Glutamatergic neuron (in vitro differentiated cells): ENCODE measurements at regions not wholly inside any gene's neighbourhood (a gene's known extent, or its start where the extent isn't known, plus 50 kb on each side); places are given as distances from the start of the nearest gene placed in this dataset.
"Not testable (repeated sequence)": the region's sequence is repeated elsewhere in the genome, so short reads cannot be mapped to it uniquely, and the experiment has no call there.

Experiments
- DNase-seq: peaks from one replicate; pipeline ENCODE4 v3.0.0; 2022
- H3K27ac Mint-ChIP-seq: one replicate; pipeline ENCODE4 v1.8.0; 2020; ENCODE audit warnings: mild to moderate bottlenecking, mixed read lengths, inconsistent platforms; ENCODE audit not compliant: unreplicated experiment
- H3K27me3 Mint-ChIP-seq: one replicate; pipeline ENCODE4 v1.8.0; 2020; ENCODE audit warnings: mild to moderate bottlenecking, moderate library complexity, mixed read lengths, inconsistent platforms; ENCODE audit not compliant: unreplicated experiment
- H3K36me3 Mint-ChIP-seq: one replicate; pipeline ENCODE4 v1.8.0; 2020; ENCODE audit warnings: mild to moderate bottlenecking, mixed read lengths, inconsistent platforms; ENCODE audit not compliant: unreplicated experiment
- H3K4me1 Mint-ChIP-seq: one replicate; pipeline ENCODE4 v1.8.0; 2020; ENCODE audit warnings: mild to moderate bottlenecking, low read depth, mixed read lengths, inconsistent platforms; ENCODE audit not compliant: unreplicated experiment
- H3K4me3 Mint-ChIP-seq: one replicate; pipeline ENCODE4 v1.8.0; 2020; ENCODE audit warnings: mild to moderate bottlenecking, mixed read lengths, inconsistent platforms; ENCODE audit not compliant: unreplicated experiment
- H3K9me3 Mint-ChIP-seq: one replicate; pipeline ENCODE4 v1.8.0; 2020; ENCODE audit warnings: mild to moderate bottlenecking, moderate library complexity, mixed read lengths, inconsistent platforms; ENCODE audit not compliant: unreplicated experiment
- CTCF ChIP-seq: fragments of 200-600 bp; sonication (generic); IDR thresholded peaks from one replicate; pipeline ENCODE4 v1.5.0; 2021; ENCODE audit not compliant: partially characterized antibody, unreplicated experiment

DNA sequence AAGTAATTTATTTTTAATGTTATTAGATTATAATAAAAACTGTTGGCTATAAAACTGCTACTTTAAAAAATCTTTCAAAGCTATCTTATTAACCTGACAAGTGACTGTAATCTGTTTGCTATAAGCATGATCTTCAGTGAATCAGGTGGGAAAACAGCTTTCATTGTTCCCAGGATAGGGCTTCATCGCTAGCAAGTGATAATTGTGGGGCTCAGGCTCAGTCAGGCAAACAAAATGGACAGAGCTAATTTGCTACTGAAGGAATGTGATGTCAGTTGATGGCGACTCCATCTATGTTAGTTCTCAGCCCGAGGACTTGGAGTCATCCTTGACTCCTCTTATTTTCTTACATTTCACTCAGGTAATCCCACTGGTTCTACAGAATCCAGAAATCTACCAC lies 125.0 kb downstream of the RASSF10 start:
- H3K4me1 Mint-ChIP-seq, result peaks cover 5% of the 10 kb centered on the region
- H3K36me3 Mint-ChIP-seq, result no peaks in the 10 kb centered on the region
- H3K9me3 Mint-ChIP-seq, result peaks cover 3% of the 10 kb centered on the region
- H3K4me3 Mint-ChIP-seq, result no peak overlapping the region
- no peak for TF ChIP-seq CTCF
- H3K27ac Mint-ChIP-seq, result no peak overlapping the region
- DNase-seq, result no peak
- no peaks in the 10 kb centered on the region for H3K27me3 Mint-ChIP-seq

DNA sequence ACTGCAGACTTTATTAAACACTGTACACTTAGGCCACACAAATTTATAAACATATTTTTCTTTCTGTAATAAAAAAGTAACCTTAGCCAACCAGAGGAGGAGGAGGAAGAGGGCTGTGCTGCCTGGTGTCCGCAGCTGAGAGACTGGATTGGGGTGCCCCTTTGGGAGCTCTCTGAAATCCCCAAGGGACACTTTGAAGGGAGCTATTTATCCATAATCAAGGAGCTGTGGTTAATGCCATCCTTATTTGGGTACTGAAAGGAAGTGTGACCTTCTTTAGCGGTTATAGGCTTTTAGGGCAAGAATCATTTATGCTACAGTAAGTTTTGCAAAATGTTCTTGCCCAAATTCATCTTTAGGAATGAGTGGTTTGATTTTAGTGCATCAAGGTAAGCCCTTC lies 125.8 kb downstream of the RASSF10 start:
- no peaks in the 10 kb centered on the region for H3K27me3 Mint-ChIP-seq
- H3K36me3 Mint-ChIP-seq, result no peaks in the 10 kb centered on the region
- peaks cover 5% of the 10 kb centered on the region for H3K4me1 Mint-ChIP-seq
- H3K4me3 Mint-ChIP-seq, result no peak overlapping the region
- peaks cover 3% of the 10 kb centered on the region for H3K9me3 Mint-ChIP-seq
- no peak for TF ChIP-seq CTCF
- no peak overlapping the region for H3K27ac Mint-ChIP-seq
- no peak for DNase-seq

DNA sequence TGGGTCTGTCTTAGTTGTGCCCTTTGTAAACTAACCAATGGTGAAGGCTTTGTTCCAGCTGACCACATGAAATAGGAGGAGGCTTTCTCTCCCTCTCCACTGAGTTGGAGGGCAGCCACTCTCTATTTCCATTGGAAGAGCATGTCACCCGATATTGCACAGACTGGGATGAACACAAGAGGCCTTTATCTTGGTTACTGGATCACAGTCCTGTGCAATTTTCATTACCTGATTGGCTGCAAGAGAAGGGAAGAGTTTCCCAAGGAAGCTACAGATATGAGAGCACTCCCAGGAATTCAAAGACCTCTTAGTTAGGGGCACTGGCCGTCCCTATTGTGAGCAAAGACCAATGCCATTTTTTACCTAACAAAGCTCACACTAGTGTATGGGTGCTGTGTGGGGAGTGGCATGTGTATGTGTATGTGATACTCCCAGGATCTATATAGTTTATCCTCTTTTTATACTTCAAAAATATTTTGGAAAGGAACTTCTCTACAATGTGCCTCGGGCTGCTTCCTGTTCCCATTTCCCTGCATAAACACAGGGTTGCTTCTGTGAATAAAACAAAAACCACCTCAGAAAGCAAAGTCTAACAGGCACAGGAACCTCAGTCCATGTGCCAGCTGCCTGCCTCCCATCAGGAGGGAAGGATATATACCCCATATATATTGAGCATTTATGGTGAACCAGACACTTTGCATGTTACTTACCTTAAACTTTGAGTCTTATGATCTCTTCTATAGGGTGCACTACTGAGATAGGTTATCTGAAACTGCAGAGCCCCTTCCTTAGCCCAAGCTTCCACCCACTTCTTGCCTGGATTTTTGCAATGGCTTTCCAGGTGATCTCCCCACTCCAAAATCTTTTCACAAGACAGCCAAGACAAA lies 126.5 kb downstream of the RASSF10 start:
- DNase-seq, result no peak
- Mint-ChIP-seq H3K36me3 (no peaks in the 10 kb centered on the region), H3K4me3 (no peak overlapping the region), H3K27me3 (no peaks in the 10 kb centered on the region), H3K27ac (no peak overlapping the region), H3K4me1 (peaks cover 5% of the 10 kb centered on the region), H3K9me3 (peaks cover 3% of the 10 kb centered on the region)
- no peak for TF ChIP-seq CTCF

- Mint-ChIP-seq H3K4me3 (no peak overlapping the region), H3K4me1 (peaks cover 5% of the 10 kb centered on the region), H3K27me3 (no peaks in the 10 kb centered on the region), H3K36me3 (no peaks in the 10 kb centered on the region), H3K27ac (no peak overlapping the region), H3K9me3 (peaks cover 1% of the 10 kb centered on the region)
- no peak for DNase-seq
- no peak for TF ChIP-seq CTCF
Observed at GRCh38 chr11:13136272-13136596, 127.1 kb downstream of the RASSF10 start.

DNA sequence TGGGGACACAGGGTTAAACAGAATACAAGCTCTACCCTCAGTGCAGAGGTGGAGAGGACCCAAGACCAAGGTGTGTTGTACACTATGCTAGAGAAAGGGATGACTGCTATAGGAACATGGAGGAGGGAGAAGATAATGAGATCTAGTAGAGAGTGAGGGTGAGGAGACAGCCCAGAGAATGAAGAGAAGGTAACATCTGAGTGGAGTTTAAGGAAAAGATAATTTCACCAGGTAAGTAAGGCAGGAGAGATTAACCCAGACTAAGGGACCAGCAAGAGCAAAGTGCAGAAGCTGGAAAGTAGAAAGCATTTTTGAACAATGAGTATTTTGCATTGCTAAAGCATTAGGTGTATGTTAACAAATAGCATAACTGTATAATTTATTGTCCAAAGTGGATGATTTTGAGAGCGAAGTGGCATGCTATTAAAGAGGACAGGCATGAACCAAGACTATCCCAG lies 128.8 kb downstream of the RASSF10 start:
- Mint-ChIP-seq H3K36me3 (no peaks in the 10 kb centered on the region), H3K4me1 (peaks cover 5% of the 10 kb centered on the region), H3K27me3 (no peaks in the 10 kb centered on the region), H3K27ac (no peak overlapping the region), H3K9me3 (no peaks in the 10 kb centered on the region), H3K4me3 (no peak overlapping the region)
- no peak for DNase-seq
- TF ChIP-seq CTCF, result no peak

DNA sequence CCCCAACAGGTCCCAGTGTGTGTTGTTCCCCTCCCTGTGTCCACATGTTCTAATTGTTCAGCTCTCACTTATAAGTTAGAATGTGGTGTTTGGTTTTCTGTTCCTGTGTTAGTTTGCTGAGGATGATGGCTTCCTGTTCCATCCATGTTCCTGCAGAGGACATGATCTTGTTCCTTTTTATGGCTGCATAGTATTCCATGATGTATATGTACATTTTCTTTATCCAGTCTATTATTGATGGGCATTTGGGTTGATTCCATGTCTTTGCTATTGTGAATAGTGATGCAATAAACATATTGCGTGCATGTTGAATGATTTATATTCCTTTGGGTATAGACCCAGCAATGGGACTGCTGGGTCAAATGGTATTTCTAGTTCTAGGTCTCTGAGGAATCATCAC lies 130.0 kb downstream of the RASSF10 start:
- not testable (repeated sequence) for H3K27ac Mint-ChIP-seq, H3K4me1 Mint-ChIP-seq

More for the DNA sequence above, 130.0 kb downstream of the RASSF10 start:
- DNase-seq, H3K9me3 Mint-ChIP-seq, H3K36me3 Mint-ChIP-seq, H3K27me3 Mint-ChIP-seq, H3K4me3 Mint-ChIP-seq: not testable (repeated sequence)
